Progenitor cell of endocrine pancreas (in vitro differentiated cells): ENCODE measurements at regions not wholly inside any gene's neighbourhood (a gene's known extent, or its start where the extent isn't known, plus 50 kb on each side); places are given as distances from the start of the nearest gene placed in this dataset.
"Not testable (repeated sequence)": the region's sequence is repeated elsewhere in the genome, so short reads cannot be mapped to it uniquely, and the experiment has no call there.

Source experiments
- DNase-seq: peaks from one replicate; pipeline ENCODE4 v3.0.0; 2021; ENCODE audit warnings: low spot score; ENCODE audit not compliant: unreplicated experiment
- H3K27ac Mint-ChIP-seq: 2 replicates; pipeline ENCODE4 v1.8.0; 2021; ENCODE audit warnings: mild to moderate bottlenecking, moderate library complexity, mixed read lengths
- H3K27me3 Mint-ChIP-seq: 2 replicates; pipeline ENCODE4 v1.8.0; 2021; ENCODE audit warnings: mixed read lengths
- H3K36me3 Mint-ChIP-seq: 2 replicates; pipeline ENCODE4 v1.8.0; 2022; ENCODE audit warnings: mixed read lengths; ENCODE audit not compliant: insufficient read depth
- H3K4me1 Mint-ChIP-seq: 2 replicates; pipeline ENCODE4 v1.8.0; 2021; ENCODE audit warnings: low read depth, mixed read lengths
- H3K4me3 Mint-ChIP-seq: 2 replicates; pipeline ENCODE4 v1.8.0; 2021; ENCODE audit warnings: low read depth, mild to moderate bottlenecking, moderate library complexity, mixed read lengths
- H3K9me3 Mint-ChIP-seq: 2 replicates; pipeline ENCODE4 v1.8.0; 2021; ENCODE audit warnings: low read depth, mixed read lengths
- TF ChIP-seq, protein P1 (sequence below): fragments of 200-600 bp; sonication (generic); IDR thresholded peaks from one replicate; pipeline ENCODE4 v1.5.0; 2021; ENCODE audit warnings: antibody characterized with exemption, mild to moderate bottlenecking; ENCODE audit not compliant: unreplicated experiment

DNA sequence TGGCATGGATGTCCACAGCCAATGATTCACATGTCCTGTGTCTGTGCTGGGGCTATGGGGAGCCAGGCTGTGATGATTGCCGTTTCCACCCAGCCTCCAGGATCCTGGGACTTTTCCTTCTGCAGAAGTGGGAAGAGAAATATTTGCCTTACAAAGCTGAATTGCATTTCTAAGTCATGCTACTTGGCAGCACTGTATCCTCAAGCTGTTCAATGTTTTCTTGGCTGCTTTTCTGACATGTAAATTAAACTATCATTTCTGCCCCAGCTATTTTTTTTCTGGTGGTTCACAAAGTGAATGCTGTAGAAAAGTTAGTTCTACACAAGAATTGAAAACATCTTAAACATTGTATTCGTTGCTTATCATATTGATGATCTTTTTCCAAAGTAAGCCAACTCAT is 51.9 kb upstream of the TCERG1L start:
- Mint-ChIP-seq H3K4me3 (no peak overlapping the region), H3K4me1 (no peaks in the 10 kb centered on the region), H3K27me3 (peaks cover 42% of the 10 kb centered on the region), H3K27ac (no peak overlapping the region), H3K36me3 (no peaks in the 10 kb centered on the region), H3K9me3 (peaks cover 18% of the 10 kb centered on the region)
- TF ChIP-seq, protein P1, sequence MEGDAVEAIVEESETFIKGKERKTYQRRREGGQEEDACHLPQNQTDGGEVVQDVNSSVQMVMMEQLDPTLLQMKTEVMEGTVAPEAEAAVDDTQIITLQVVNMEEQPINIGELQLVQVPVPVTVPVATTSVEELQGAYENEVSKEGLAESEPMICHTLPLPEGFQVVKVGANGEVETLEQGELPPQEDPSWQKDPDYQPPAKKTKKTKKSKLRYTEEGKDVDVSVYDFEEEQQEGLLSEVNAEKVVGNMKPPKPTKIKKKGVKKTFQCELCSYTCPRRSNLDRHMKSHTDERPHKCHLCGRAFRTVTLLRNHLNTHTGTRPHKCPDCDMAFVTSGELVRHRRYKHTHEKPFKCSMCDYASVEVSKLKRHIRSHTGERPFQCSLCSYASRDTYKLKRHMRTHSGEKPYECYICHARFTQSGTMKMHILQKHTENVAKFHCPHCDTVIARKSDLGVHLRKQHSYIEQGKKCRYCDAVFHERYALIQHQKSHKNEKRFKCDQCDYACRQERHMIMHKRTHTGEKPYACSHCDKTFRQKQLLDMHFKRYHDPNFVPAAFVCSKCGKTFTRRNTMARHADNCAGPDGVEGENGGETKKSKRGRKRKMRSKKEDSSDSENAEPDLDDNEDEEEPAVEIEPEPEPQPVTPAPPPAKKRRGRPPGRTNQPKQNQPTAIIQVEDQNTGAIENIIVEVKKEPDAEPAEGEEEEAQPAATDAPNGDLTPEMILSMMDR: no peak
- no peak for DNase-seq

DNA sequence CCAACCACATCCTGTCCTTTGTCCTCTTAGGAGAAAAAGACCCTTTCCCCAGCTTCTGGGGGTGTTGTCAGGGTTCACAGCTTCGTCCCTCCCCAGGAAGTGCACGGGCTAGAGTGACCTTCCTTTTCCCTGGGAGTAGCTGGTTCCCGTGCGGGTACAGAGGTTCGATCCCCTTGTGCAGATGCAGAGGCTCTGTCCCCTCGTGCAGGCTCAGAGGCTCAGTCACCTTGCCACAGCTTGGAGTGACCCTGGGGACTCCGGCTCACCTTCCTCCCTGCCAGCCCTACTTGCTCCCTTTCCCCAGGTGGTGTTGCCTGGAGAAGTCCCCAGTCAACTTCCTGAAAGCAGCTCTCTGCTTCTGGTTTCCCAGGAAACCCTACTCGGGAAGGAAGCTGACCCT is 60.0 kb upstream of the TCERG1L start:
- TF ChIP-seq, protein P1: no peak
- no peak for DNase-seq
- Mint-ChIP-seq H3K4me1 (no peaks in the 10 kb centered on the region), H3K27ac (no peak overlapping the region), H3K9me3 (peaks cover 14% of the 10 kb centered on the region), H3K4me3 (no peak overlapping the region), H3K27me3 (peaks cover 29% of the 10 kb centered on the region), H3K36me3 (no peaks in the 10 kb centered on the region)

DNA sequence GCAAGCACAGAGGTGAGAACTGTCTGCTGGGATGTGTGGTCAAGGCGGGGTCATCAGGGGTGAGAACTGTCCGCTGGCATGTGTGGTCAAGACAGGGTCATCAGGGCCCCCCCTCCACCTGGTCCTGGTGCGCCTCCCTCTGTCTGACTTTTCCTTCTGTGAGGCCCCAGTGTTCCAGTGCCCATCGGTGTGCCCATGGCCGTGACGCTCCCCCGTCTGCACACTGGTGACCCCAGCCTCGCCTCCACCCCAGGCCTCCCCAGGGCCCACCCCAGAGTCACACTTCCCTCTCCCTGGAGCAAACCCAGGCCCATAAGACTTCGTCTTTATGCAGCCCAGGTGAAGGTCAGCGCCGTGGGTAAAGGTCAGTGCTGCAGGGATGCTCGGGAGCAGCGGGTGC is 70.1 kb upstream of the TCERG1L start:
- Mint-ChIP-seq H3K9me3 (no peaks in the 10 kb centered on the region), H3K27ac (no peak overlapping the region), H3K36me3 (no peaks in the 10 kb centered on the region), H3K27me3 (peaks cover 26% of the 10 kb centered on the region), H3K4me1 (no peaks in the 10 kb centered on the region), H3K4me3 (no peak overlapping the region)
- DNase-seq: no peak
- TF ChIP-seq, protein P1: no peak

DNA sequence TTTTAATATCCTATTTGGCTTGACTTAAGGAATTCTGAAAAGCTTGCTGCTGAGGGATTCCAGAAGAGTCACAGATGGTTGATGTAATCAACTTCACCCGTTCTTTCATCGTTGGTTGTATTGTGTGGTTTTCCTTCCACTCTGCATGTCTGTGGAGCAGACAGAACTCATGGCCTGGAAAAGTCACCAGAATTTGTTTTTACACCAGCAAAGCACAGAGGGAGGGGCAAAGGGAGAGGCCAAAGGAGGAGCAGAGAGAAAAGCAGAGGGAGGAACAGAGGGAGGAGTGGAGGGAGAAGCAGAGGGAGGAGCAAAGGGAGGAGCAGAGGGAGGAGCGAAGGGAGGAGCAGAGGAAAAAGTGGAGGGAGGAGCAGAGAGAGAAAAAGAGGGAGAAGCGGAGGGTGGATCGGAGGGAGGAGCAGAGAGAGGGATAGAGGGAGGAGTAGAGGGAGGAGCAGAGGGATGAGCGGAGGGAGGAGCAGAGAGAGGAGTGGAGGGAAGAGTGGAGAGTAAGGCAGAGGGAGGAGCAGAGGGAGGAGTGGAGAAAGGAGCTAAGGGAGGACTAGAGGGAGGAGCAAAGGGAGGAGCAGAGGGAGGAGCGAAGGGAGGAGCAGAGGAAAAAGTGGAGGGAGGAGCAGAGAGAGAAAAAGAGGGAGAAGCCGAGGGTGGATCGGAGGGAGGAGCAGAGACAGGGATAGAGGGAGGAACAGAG is 73.8 kb upstream of the TCERG1L start:
- H3K36me3 Mint-ChIP-seq, H3K27ac Mint-ChIP-seq, DNase-seq, H3K9me3 Mint-ChIP-seq, H3K4me3 Mint-ChIP-seq, H3K4me1 Mint-ChIP-seq: not testable (repeated sequence)
- H3K27me3 Mint-ChIP-seq: peaks cover 34% of the 10 kb centered on the region

DNA sequence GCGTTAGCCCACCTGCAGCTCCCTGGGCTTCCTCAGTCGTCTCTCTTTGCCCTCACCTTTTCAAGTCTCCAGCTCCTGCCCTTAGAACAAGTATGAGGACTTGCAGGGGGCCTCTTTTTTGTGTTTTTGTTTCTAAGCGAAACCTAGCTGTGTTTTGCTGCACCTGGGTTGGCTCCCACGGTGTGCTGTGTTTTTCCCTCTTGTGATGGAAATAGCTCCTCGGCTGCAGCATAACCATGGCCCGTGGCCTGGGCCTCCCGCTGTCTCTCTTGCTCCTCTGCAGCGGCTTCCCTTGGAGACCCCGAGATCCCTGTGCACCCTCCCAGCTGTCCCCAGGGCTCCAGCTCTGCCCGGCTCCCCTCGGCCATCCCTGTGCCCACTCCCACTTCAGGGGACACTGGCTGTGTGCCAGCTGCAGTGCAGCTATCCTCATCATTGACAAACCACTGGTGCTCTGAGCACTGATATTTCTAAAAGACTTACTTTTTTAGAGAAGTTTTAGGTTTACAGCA is 75.6 kb upstream of the TCERG1L start:
- Mint-ChIP-seq H3K9me3 (no peaks in the 10 kb centered on the region), H3K4me3 (no peak overlapping the region), H3K4me1 (no peaks in the 10 kb centered on the region), H3K27ac (no peak overlapping the region), H3K27me3 (peaks cover 40% of the 10 kb centered on the region), H3K36me3 (no peaks in the 10 kb centered on the region)
- TF ChIP-seq, protein P1: no peak
- DNase-seq: no peak

DNA sequence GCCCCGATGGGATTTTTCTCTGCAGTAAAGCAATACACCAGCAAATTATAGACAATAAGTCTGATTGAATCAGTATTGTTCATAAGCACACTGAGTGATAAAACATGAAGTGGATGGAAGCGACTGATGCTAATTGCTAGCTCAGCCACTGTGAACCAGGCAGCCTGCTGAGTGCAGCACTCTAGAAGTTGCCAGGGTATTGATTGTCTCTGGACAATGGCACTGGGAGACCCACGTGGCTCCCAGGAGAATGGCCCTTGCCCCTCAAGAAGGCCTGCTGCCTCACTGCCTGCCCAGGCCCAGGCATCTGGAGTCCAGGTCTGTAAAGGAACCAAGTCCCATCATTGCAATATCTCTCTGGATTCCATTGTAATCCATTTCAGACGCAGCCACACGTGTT is 80.4 kb upstream of the TCERG1L start:
- H3K4me1 Mint-ChIP-seq: no peaks in the 10 kb centered on the region
- TF ChIP-seq, protein P1: no peak
- no peaks in the 10 kb centered on the region for H3K9me3 Mint-ChIP-seq
- DNase-seq: no peak
- peaks cover 31% of the 10 kb centered on the region for H3K27me3 Mint-ChIP-seq
- H3K36me3 Mint-ChIP-seq: no peaks in the 10 kb centered on the region
- no peak overlapping the region for H3K4me3 Mint-ChIP-seq
- H3K27ac Mint-ChIP-seq: no peak overlapping the region
